ENCODE measurements at regions not wholly inside any gene's neighbourhood (a gene's known extent, or its start where the extent isn't known, plus 50 kb on each side); places are given as distances from the start of the nearest gene placed in this dataset.

GRCh38 chr9:88741335-88741734 is 206.4 kb downstream of the NXNL2 start:
- TF ChIP-seq CTCF (IDR thresholded peaks at IDR 0.05; ENCODE audit: low read depth, low read length) = peak; percentile 53
- no peak for TF ChIP-seq EZH2phosphoT487 (IDR thresholded peaks at IDR 0.05; ENCODE audit: low read depth)
